B cell (primary cell): ENCODE measurements at regions not wholly inside any gene's neighbourhood (a gene's known extent, or its start where the extent isn't known, plus 50 kb on each side); places are given as distances from the start of the nearest gene placed in this dataset.
"Not testable (repeated sequence)": the region's sequence is repeated elsewhere in the genome, so short reads cannot be mapped to it uniquely, and the experiment has no call there.

Experiments
- CTCF ChIP-seq: fragments of 200-600 bp; IDR thresholded peaks from one replicate; pipeline ENCODE4 v1.8.0; 2022; ENCODE audit warnings: antibody characterized with exemption, mild to moderate bottlenecking
- EZH2 ChIP-seq: IDR thresholded peaks from 2 replicates; pipeline ENCODE4 v1.6.1; 2012; ENCODE audit warnings: borderline replicate concordance, low read depth, mild to moderate bottlenecking, moderate library complexity, low read length; ENCODE audit not compliant: insufficient read depth, poor library complexity, severe bottlenecking

- TF ChIP-seq CTCF, EZH2: not testable (repeated sequence)
These were observed 2828.4 kb downstream of the RPIA start for GRCh38 chr2:91519914-91520313.
